ENCODE measurements at regions not wholly inside any gene's neighbourhood (a gene's known extent, or its start where the extent isn't known, plus 50 kb on each side); places are given as distances from the start of the nearest gene placed in this dataset.

- no peak for TF ChIP-seq CTCF (IDR thresholded peaks at IDR 0.05)
- Histone ChIP-seq H3K27ac (no peak overlapping the region), H3K4me3 (peak overlapping the region; percentile 70)
- DNase-seq (ENCODE audit: low spot score): no peak
Observed at GRCh38 chr7:1290679-1291356, 58.1 kb downstream of the UNCX start.

- no peak for TF ChIP-seq CTCF (IDR thresholded peaks at IDR 0.05)
- Histone ChIP-seq H3K4me3 (no peak overlapping the region), H3K27ac (no peak overlapping the region)
- DNase-seq (ENCODE audit: low spot score): no peak
Observed at GRCh38 chr7:1291357-1291689, 58.7 kb downstream of the UNCX start.

- TF ChIP-seq CTCF (IDR thresholded peaks at IDR 0.05): no peak
- no peak overlapping the region for H3K27ac ChIP-seq
- no peak for DNase-seq (ENCODE audit: low spot score)
- no peak overlapping the region for H3K4me3 ChIP-seq
Observed at GRCh38 chr7:1291845-1292765, 59.4 kb downstream of the UNCX start.

GRCh38 chr7:1292972-1293830 lies 60.5 kb downstream of the UNCX start:
- Histone ChIP-seq H3K27ac (no peak overlapping the region), H3K4me3 (no peak overlapping the region)
- no peak for DNase-seq (ENCODE audit: low spot score)
- TF ChIP-seq CTCF (IDR thresholded peaks at IDR 0.05): no peak

GRCh38 chr7:1293950-1294411 lies 61.3 kb downstream of the UNCX start:
- no peak for TF ChIP-seq CTCF (IDR thresholded peaks at IDR 0.05)
- Histone ChIP-seq H3K27ac (no peak overlapping the region), H3K4me3 (no peak overlapping the region)
- no peak for DNase-seq (ENCODE audit: low spot score)

GRCh38 chr7:1295776-1296355 lies 63.2 kb downstream of the UNCX start:
- no peak for TF ChIP-seq CTCF (IDR thresholded peaks at IDR 0.05)
- DNase-seq (ENCODE audit: low spot score): no peak
- Histone ChIP-seq H3K4me3 (no peak overlapping the region), H3K27ac (no peak overlapping the region)
